GM21447 (cell line): ENCODE measurements at regions not wholly inside any gene's neighbourhood (a gene's known extent, or its start where the extent isn't known, plus 50 kb on each side); places are given as distances from the start of the nearest gene placed in this dataset.

Experiments used
- ATAC-seq: cut with Tn5 transposase; IDR thresholded peaks from one replicate; pipeline ENCODE4 v1.9.1; 2021; ENCODE audit not compliant: unreplicated experiment

- ATAC-seq = no peak
These were observed 188.2 kb upstream of the CTBP2 start for GRCh38 chr10:125348536-125348935.

DNA sequence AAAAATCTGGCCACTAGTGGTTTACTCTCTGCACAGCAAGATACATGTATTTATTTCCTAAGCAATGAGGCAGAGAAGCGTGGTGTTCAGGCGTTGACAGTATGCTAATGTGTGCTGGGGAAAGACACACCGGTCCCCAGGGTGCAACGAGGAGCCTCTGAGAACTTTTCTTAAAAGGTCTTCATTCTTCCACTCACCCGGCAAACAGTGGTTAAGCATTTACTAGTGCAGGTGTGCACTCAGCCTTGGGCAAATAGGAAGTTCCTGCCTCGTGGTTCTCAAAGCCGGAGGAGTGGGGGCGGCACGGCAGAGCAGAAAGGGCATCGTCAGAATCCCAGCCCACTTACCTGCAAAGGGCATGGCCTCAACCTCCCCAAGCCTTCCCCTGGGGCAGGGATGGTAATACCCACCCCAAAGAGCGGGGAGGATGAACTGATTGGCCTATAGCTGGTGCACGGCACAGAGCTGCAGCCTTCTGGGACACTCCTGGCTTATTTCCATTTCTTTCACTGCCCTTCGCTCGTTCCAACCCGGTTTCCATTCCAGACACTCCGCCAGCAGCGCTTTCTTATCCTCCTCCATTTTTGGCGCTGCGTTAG, 184.3 kb upstream of the CTBP2 start:
- peak; percentile 98 for ATAC-seq

- ATAC-seq = no peak
These were observed 183.6 kb upstream of the CTBP2 start for GRCh38 chr10:125343983-125344382.

GRCh38 chr10:125343118-125343925, 183.0 kb upstream of the CTBP2 start:
- no peak for ATAC-seq

GRCh38 chr10:125341611-125342010, 181.2 kb upstream of the CTBP2 start:
- no peak for ATAC-seq

GRCh38 chr10:125340903-125341302, 180.5 kb upstream of the CTBP2 start:
- ATAC-seq = no peak

- no peak for ATAC-seq
These were observed 177.1 kb upstream of the CTBP2 start for GRCh38 chr10:125337510-125337909.

GRCh38 chr10:125334545-125334944, 174.2 kb upstream of the CTBP2 start:
- ATAC-seq = no peak

DNA sequence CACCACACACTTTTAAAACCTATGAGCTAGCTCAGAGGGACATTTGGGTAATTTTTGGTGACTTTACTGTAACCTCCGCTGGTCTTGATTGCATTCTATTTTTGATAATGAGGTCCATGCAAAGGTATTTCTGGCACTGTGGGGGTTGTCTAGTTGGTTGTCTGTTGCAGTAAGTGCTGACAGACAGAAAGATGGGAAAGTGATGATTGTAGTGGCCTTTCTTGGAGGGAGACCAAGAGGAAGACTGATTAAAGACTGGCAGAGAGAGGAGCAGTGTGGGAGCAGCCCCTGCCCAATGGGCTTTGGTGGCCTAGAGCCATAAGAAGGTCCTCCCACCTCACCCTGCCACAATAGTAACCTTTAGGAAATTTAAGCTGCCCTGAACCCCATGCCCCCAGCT, 173.4 kb upstream of the CTBP2 start:
- no peak for ATAC-seq

DNA sequence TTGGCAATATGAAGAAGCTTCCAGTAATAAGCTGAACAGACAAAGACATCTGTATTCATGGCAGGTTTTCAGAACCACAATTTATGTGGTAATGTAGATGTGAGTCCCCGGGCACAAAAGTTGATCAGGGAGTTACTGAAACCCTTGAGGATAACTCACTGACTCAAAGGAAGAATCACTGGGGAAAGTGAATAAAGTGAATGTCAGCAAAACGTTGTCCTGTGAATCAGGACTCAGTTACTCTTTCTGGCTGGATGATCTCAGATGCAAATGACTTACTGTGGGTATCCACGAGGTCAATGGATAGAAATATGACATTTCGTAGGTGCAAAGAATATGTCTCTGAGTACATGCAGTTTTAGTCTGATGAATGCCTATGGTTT, 172.8 kb upstream of the CTBP2 start:
- no peak for ATAC-seq

GRCh38 chr10:125332548-125333208, 172.3 kb upstream of the CTBP2 start:
- ATAC-seq = no peak

DNA sequence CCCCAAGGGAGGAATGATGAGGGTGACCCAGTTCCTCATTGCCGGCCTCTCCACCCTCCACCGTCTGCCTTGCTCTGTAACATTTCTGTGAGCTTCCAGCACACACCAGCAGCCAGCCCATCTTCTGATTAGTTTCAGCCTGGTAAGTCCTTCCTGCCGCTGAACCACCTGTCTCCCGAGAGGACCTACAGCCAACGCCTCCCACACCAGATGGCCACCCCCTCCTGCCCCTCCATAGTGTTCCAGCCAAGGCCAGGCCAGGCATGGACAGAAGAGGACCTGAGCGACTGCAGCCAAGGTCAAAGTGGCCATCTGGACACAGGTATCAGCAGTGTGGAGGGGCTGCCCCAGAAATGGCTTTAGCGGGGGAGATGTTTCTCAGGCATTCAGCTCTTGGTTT, 170.7 kb upstream of the CTBP2 start:
- ATAC-seq = no peak

- no peak for ATAC-seq
These were observed 168.7 kb upstream of the CTBP2 start for GRCh38 chr10:125329056-125329455.

DNA sequence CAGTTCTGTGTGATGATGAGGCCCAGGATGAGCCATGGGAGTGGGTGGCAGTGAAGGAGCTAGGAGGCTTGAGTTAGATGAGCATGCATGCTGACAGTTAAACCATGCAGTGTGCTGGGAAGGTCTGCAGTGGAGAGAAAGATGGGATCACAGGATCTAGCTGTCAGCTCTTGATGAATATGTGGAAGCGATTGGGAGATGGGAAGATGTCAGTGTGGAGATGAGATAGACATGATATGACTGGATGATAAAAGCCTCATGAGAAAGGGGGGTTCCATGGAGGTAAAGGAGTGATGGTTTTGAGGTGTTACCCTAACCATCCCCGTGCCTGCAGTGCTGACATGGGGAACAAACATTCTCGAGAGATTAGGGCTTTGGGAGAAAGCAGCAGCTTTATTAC, 165.0 kb upstream of the CTBP2 start:
- no peak for ATAC-seq

- no peak for ATAC-seq
These were observed 156.1 kb upstream of the CTBP2 start for GRCh38 chr10:125316436-125316835.

- ATAC-seq = no peak
These were observed 140.6 kb upstream of the CTBP2 start for GRCh38 chr10:125300937-125301336.

GRCh38 chr10:125299461-125299860, 139.1 kb upstream of the CTBP2 start:
- ATAC-seq = no peak

GRCh38 chr10:125296598-125296997, 136.2 kb upstream of the CTBP2 start:
- ATAC-seq = no peak

GRCh38 chr10:125294109-125294508, 133.7 kb upstream of the CTBP2 start:
- no peak for ATAC-seq

DNA sequence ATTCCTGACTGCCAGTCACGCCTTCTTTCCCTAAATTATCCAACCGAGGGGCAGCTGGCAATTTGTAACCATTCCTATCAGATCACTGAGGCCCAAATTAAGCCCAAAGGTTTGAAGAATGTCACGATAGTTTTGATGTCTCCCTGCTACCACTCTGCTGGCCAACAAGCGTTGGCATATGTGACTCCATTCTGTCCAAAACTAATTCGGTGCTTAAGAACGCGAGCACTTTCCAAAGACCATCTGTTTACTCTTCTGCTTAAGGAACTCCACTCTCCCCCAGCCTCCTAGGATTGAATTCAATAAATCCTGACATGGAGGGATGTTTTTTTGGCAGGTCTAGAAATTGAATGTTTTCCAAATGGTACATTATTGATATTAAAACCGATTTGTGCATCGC, 131.5 kb upstream of the CTBP2 start:
- ATAC-seq = no peak

DNA sequence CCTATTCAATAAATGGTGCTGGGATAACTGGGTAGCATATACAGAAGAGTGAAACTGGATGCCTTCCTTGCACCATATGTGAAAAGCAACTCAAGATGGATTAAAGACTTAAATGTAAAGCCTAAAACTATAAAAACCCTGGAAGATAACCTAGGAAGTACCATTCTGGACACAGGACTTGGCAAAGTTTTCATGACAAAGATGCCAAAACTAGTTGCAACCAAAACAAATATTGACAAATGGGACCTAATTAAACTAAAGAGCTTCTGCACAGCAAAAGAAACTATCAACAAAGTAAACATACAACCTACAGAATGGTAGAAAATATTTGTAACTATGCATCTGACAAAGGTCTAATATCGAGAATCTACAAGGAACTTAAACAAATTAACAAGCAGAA, 129.1 kb upstream of the CTBP2 start:
- ATAC-seq = no peak

DNA sequence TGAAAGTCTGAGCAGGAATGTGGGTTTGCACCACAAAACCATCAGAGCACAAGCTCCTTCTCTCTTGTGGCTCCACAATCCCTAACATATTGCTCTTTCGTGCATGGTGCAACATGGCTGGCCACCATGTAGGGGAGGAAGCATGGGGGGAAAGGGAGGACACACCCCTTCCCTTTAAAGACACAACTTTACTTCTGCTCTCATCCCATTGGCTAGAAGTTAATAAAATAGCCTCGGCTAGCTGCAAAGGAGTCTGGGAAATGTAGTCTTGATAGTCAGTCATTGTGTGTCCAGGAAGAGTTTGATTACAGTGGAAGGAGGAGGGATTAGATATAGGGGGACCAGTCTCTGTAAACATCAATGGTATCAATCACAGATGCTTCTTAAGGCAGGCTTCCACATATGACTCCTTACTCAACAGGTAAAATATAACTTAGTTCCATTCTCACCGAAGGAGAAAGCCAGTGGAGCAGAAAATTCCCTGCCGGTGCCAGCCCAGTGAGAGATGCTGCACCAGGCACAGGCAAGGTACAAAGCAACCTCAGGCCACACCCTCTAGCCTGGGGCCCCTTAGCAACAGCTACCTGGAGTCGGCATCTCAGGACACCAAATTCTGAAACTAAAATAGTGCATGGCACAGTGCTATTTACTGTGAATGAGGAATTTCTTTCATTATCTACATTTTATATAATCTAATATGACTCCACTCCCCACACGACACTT, 124.7 kb upstream of the CTBP2 start:
- no peak for ATAC-seq
